ENCODE measurements at regions not wholly inside any gene's neighbourhood (a gene's known extent, or its start where the extent isn't known, plus 50 kb on each side); places are given as distances from the start of the nearest gene placed in this dataset.
A peak's percentile ranks its signal among the peaks of the same experiment; 100 is the strongest.

DNA sequence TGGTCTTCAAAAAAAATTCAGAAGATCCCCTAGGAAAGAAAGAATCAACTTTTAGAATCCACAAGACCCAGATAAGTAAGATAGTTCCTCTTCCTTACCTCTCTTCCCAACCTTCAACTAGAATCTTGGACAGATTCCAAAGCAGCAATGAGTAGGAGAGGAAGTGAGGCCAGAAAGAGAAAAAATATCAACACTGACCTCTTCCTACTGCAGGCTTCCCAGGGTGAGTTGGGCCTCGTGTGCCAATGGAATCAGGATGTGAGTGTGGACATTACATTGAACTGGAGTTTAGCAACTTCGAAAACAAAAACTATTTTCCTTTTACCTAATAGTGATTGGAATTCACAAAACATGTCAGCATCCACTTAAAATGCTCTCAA, 102.5 kb upstream of the PIEZO2 start:
- Histone ChIP-seq H3K4me3 (no peak overlapping the region), H3K27me3 (ENCODE audit: control insufficient read depth in 3 of 3, insufficient read depth in 3 of 3, low read length in 2 of 3) (no peaks in the 10 kb centered on the region), H3K9ac (ENCODE audit: insufficient read depth in 1 of 2, low read length in 2 of 2) (no peak overlapping the region), H3K27ac (ENCODE audit: low read depth in 1 of 2, low read length in 1 of 2) (no peak overlapping the region), H3K36me3 (ENCODE audit: control insufficient read depth in 4 of 4, insufficient read depth in 4 of 4, low read length in 4 of 4) (no peaks in the 10 kb centered on the region), H3K9me3 (ENCODE audit: control insufficient read depth in 4 of 4, insufficient read depth in 3 of 4, low read length in 3 of 4) (peaks cover 0 to 2% (median 0%) of the 10 kb centered on the region in 4 donors), H3K4me1 (ENCODE audit: control insufficient read depth in 5 of 5, insufficient read depth in 5 of 5, low read length in 5 of 5) (peaks cover 0 to 27% (median 0%) of the 10 kb centered on the region in 5 donors)
- 30 to 32% methylated on average over 2 of the region's 2 CpGs for WGBS, 2 donors
- no peak for ATAC-seq (ENCODE audit: insufficient read depth, low FRiP score)
- peak in 1 of 3 donors; percentile 42 for DNase-seq
- TF ChIP-seq, protein P1, sequence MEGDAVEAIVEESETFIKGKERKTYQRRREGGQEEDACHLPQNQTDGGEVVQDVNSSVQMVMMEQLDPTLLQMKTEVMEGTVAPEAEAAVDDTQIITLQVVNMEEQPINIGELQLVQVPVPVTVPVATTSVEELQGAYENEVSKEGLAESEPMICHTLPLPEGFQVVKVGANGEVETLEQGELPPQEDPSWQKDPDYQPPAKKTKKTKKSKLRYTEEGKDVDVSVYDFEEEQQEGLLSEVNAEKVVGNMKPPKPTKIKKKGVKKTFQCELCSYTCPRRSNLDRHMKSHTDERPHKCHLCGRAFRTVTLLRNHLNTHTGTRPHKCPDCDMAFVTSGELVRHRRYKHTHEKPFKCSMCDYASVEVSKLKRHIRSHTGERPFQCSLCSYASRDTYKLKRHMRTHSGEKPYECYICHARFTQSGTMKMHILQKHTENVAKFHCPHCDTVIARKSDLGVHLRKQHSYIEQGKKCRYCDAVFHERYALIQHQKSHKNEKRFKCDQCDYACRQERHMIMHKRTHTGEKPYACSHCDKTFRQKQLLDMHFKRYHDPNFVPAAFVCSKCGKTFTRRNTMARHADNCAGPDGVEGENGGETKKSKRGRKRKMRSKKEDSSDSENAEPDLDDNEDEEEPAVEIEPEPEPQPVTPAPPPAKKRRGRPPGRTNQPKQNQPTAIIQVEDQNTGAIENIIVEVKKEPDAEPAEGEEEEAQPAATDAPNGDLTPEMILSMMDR (IDR thresholded peaks at IDR 0.05; ENCODE audit: control extremely low read depth, extremely low read depth) = no peak

DNA sequence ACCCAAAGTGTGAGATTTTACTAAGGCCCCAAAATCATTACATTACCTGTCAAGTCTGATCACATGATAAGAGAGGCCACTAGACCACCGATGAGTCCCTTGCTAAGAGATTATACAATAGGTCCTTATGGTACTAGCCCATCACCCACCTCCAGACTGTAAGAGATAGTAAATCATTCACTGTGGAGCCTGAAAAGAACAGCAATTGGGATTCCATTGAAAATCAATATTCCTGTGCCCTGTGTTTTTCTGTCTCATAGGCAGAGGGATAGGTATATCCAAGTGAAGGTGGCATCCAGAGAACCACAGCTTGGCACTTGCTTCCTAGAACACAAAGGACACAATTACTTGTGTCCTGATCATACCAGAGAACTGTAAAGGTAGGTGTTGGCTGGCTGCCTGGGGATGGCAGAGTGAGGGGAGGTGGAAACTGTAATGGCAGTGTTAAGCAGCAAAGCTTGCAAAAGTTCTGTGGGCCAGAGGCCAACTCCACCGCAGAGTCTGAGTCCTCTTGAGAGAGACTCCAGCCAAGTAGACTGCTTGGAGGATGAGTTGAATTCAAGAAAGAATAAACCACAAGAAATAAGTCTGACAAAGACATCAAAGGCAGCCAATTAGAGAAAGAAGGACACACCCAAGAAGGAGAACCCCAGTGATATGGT, 102.0 kb upstream of the PIEZO2 start:
- H3K4me3 ChIP-seq = no peak overlapping the region
- DNase-seq (no peak), ATAC-seq (ENCODE audit: insufficient read depth, low FRiP score) (no peak)
- TF ChIP-seq, protein P1 (IDR thresholded peaks at IDR 0.05; ENCODE audit: control extremely low read depth, extremely low read depth) = no peak
- no peak overlapping the region for H3K27ac ChIP-seq (ENCODE audit: low read depth in 1 of 2, low read length in 1 of 2)
- H3K9ac ChIP-seq (ENCODE audit: insufficient read depth in 1 of 2, low read length in 2 of 2) = no peak overlapping the region
- H3K9me3 ChIP-seq (ENCODE audit: control insufficient read depth in 4 of 4, insufficient read depth in 3 of 4, low read length in 3 of 4) = peaks cover 0 to 3% (median 0%) of the 10 kb centered on the region in 4 donors
- no peaks in the 10 kb centered on the region for H3K27me3 ChIP-seq (ENCODE audit: control insufficient read depth in 3 of 3, insufficient read depth in 3 of 3, low read length in 2 of 3)
- no peaks in the 10 kb centered on the region for H3K36me3 ChIP-seq (ENCODE audit: control insufficient read depth in 4 of 4, insufficient read depth in 4 of 4, low read length in 4 of 4)
- WGBS, 2 donors = 59 to 67% methylated on average over 2 of the region's 2 CpGs
- H3K4me1 ChIP-seq (ENCODE audit: control insufficient read depth in 5 of 5, insufficient read depth in 5 of 5, low read length in 5 of 5) = peaks cover 0 to 32% (median 0%) of the 10 kb centered on the region in 5 donors

DNA sequence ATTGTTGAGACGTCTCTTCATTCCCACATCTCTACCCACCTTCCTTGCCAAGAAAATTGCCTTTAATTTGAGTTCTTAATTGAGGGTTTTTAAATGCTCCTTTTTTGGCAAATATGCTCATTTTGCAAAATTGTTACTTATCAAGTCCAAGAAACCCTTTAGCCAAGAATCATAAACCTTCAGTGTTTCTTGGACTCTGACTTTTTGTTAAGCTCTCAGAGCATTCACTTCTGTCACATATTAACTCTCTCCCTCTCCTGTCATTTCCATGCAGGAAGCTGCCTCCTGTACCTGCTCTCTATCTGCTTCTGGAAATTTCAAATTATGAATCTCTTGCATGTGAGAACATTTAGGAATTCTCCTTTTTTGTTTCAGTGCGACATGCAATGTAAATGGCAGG, 100.0 kb upstream of the PIEZO2 start:
- TF ChIP-seq, protein P1 (IDR thresholded peaks at IDR 0.05; ENCODE audit: control extremely low read depth, extremely low read depth) = no peak
- Histone ChIP-seq H3K27ac (ENCODE audit: low read depth in 1 of 2, low read length in 1 of 2) (no peak overlapping the region), H3K36me3 (ENCODE audit: control insufficient read depth in 4 of 4, insufficient read depth in 4 of 4, low read length in 4 of 4) (no peaks in the 10 kb centered on the region), H3K9me3 (ENCODE audit: control insufficient read depth in 4 of 4, insufficient read depth in 3 of 4, low read length in 3 of 4) (peaks cover 0 to 3% (median 0%) of the 10 kb centered on the region in 4 donors), H3K4me3 (no peak overlapping the region), H3K9ac (ENCODE audit: insufficient read depth in 1 of 2, low read length in 2 of 2) (no peak overlapping the region), H3K4me1 (ENCODE audit: control insufficient read depth in 5 of 5, insufficient read depth in 5 of 5, low read length in 5 of 5) (peaks cover 0 to 37% (median 0%) of the 10 kb centered on the region in 5 donors), H3K27me3 (ENCODE audit: control insufficient read depth in 3 of 3, insufficient read depth in 3 of 3, low read length in 2 of 3) (no peaks in the 10 kb centered on the region)
- WGBS, 2 donors = 79 to 94% methylated on average over 2 of the region's 2 CpGs
- ATAC-seq (ENCODE audit: insufficient read depth, low FRiP score) (no peak), DNase-seq (peak in 1 of 3 donors; percentile 37)
